Caco-2 (cell line): ENCODE measurements at regions not wholly inside any gene's neighbourhood (a gene's known extent, or its start where the extent isn't known, plus 50 kb on each side); places are given as distances from the start of the nearest gene placed in this dataset.

Experiments
- BruUV-seq: library from RNA; stranded (reverse); fragments of 400-500 nt; replicated peaks from 2 replicates; lab custom pipeline; 2021; lab: Mats Ljungman, UMichigan
- CTCF ChIA-PET: fragments of 300-600 bp; sonication (Branson Sonifier 250); formaldehyde crosslinking; loops from one replicate; lab custom pipeline; 2022; ENCODE audit warnings: antibody characterized with exemption; lab: Charles Lee
- POLR2A ChIA-PET: fragments of 300-600 bp; sonication (Branson Sonifier 250); formaldehyde crosslinking; loops from one replicate; lab custom pipeline; 2022; ENCODE audit warnings: antibody characterized with exemption; lab: Charles Lee
- DNase-seq, 2 experiments: peaks; one replicate each; pipeline versions ENCODE4 v3.0.0 to v3.0.0-alpha.2; 2020 to 2022
- H3K27me3 ChIP-seq: replicated peaks from 2 replicates; pipeline ENCODE4 v1.6.0; 2011; ENCODE audit warnings: low read length; ENCODE audit not compliant: control insufficient read depth, insufficient read depth
- H3K36me3 ChIP-seq: 2 replicates; pipeline ENCODE4 v1.5.1; 2011; ENCODE audit warnings: low read length; ENCODE audit not compliant: control insufficient read depth, insufficient read depth
- H3K4me1 ChIP-seq: fragments of 250-450 bp; sonication (Bioruptor Pico); 2 replicates; pipeline ENCODE4 v1.5.1; 2020; ENCODE audit warnings: mild to moderate bottlenecking
- H3K4me3 ChIP-seq: 2 replicates; pipeline ENCODE4 v1.5.1; 2011; ENCODE audit warnings: low read depth, mild to moderate bottlenecking, control low read depth, low read length
- H3K9me3 ChIP-seq: fragments of 250-450 bp; sonication (Bioruptor Pico); 2 replicates; pipeline ENCODE4 v1.5.1; 2020; ENCODE audit warnings: mild to moderate bottlenecking, moderate library complexity
- H3K27ac Mint-ChIP-seq: one replicate; pipeline ENCODE4 v1.8.0; 2022; ENCODE audit warnings: mixed read lengths; ENCODE audit not compliant: unreplicated experiment
- H3K27me3 Mint-ChIP-seq: one replicate; pipeline ENCODE4 v1.8.0; 2022; ENCODE audit warnings: mixed read lengths; ENCODE audit not compliant: insufficient read depth, unreplicated experiment
- H3K36me3 Mint-ChIP-seq: one replicate; pipeline ENCODE4 v1.8.0; 2022; ENCODE audit warnings: mild to moderate bottlenecking, mixed read lengths; ENCODE audit not compliant: insufficient read depth, unreplicated experiment
- H3K4me1 Mint-ChIP-seq: one replicate; pipeline ENCODE4 v1.8.0; 2022; ENCODE audit warnings: low read depth, mixed read lengths; ENCODE audit not compliant: unreplicated experiment
- H3K4me3 Mint-ChIP-seq: one replicate; pipeline ENCODE4 v1.8.0; 2022; ENCODE audit warnings: mild to moderate bottlenecking, moderate library complexity, mixed read lengths; ENCODE audit not compliant: unreplicated experiment
- H3K9me3 Mint-ChIP-seq: one replicate; pipeline ENCODE4 v1.8.0; 2022; ENCODE audit warnings: mixed read lengths; ENCODE audit not compliant: unreplicated experiment
- CTCF ChIP-seq, 2 experiments: fragments of 200-600 bp in 1 of 2; IDR thresholded peaks; 1 replicate in 1 of 2; 2 replicates in 1 of 2; pipeline versions ENCODE4 v1.5.1 to v1.8.0; 2011 to 2022; ENCODE audit warnings: antibody characterized with exemption in 1 of 2, control low read depth in 1 of 2, inconsistent platforms in 1 of 2, low read depth in 1 of 2, low read length in 1 of 2, mild to moderate bottlenecking in 1 of 2, moderate library complexity in 1 of 2; ENCODE audit not compliant: insufficient read depth in 1 of 2, severe bottlenecking in 1 of 2, unreplicated experiment in 1 of 2
- intact Hi-C: fragments of 100-400 bp; cut with micrococcal nuclease; formaldehyde crosslinking; loops from one replicate; pipeline ENCODE4 v1.10.0; 2022; ENCODE audit not compliant: unreplicated experiment

- Histone ChIP-seq H3K27me3 (no peaks in the 10 kb centered on the region), H3K4me3 (no peak overlapping the region), H3K9me3 (peaks cover 10% of the 10 kb centered on the region), H3K36me3 (no peaks in the 10 kb centered on the region), H3K4me1 (no peaks in the 10 kb centered on the region)
- DNase-seq: no peak
- H3K36me3 Mint-ChIP-seq: no peaks in the 10 kb centered on the region
- ChIA-PET CTCF (no interaction called here), POLR2A (no interaction called here)
- TF ChIP-seq CTCF (IDR thresholded peaks at IDR 0.05; ENCODE audit: insufficient read depth in 1 of 2, low read depth in 1 of 2, low read length in 1 of 2, severe bottlenecking in 1 of 2, unreplicated experiment in 1 of 2): no peak
- H3K4me1 Mint-ChIP-seq: no peaks in the 10 kb centered on the region
- intact Hi-C loops: no loop called here
- peaks cover 14% of the 10 kb centered on the region for H3K9me3 Mint-ChIP-seq
- no TSS peak for BruUV-seq
- H3K27me3 Mint-ChIP-seq: peaks cover 10% of the 10 kb centered on the region
- H3K27ac Mint-ChIP-seq: no peak overlapping the region
- no peak overlapping the region for H3K4me3 Mint-ChIP-seq
Measured at GRCh38 chr20:56793916-56794315, 164.8 kb downstream of the TFAP2C start.

- H3K36me3 ChIP-seq: no peaks in the 10 kb centered on the region
- intact Hi-C loops: no loop called here
- no peak for TF ChIP-seq CTCF (IDR thresholded peaks at IDR 0.05; ENCODE audit: insufficient read depth in 1 of 2, low read depth in 1 of 2, low read length in 1 of 2, severe bottlenecking in 1 of 2, unreplicated experiment in 1 of 2)
- POLR2A ChIA-PET: no interaction called here
- no peaks in the 10 kb centered on the region for H3K4me1 ChIP-seq
- H3K36me3 Mint-ChIP-seq: no peaks in the 10 kb centered on the region
- H3K4me3 Mint-ChIP-seq: no peak overlapping the region
- DNase-seq: no peak
- no peaks in the 10 kb centered on the region for H3K27me3 ChIP-seq
- no peak overlapping the region for H3K4me3 ChIP-seq
- no peaks in the 10 kb centered on the region for H3K4me1 Mint-ChIP-seq
- H3K27ac Mint-ChIP-seq: no peak overlapping the region
- H3K9me3 Mint-ChIP-seq: peaks cover 18% of the 10 kb centered on the region
- H3K27me3 Mint-ChIP-seq: peaks cover 10% of the 10 kb centered on the region
- H3K9me3 ChIP-seq: peaks cover 15% of the 10 kb centered on the region
- BruUV-seq: no TSS peak
- CTCF ChIA-PET: interaction anchor here (0.7 kb wide), 1 partner anchor 227 kb away, joined by 3 read pairs; no protein-coding TSS in a partner anchor
Measured at GRCh38 chr20:56795492-56795891, 166.4 kb downstream of the TFAP2C start.

- Mint-ChIP-seq H3K4me3 (no peak overlapping the region), H3K27ac (no peak overlapping the region), H3K9me3 (peaks cover 18% of the 10 kb centered on the region), H3K27me3 (peaks cover 10% of the 10 kb centered on the region), H3K36me3 (no peaks in the 10 kb centered on the region), H3K4me1 (no peaks in the 10 kb centered on the region)
- Histone ChIP-seq H3K36me3 (no peaks in the 10 kb centered on the region), H3K9me3 (peaks cover 15% of the 10 kb centered on the region), H3K4me1 (no peaks in the 10 kb centered on the region), H3K27me3 (no peaks in the 10 kb centered on the region), H3K4me3 (no peak overlapping the region)
- ChIA-PET POLR2A (no interaction called here), CTCF (interaction anchor here (0.7 kb wide), 1 partner anchor 228 kb away, joined by 3 read pairs; no protein-coding TSS in a partner anchor)
- DNase-seq: no peak
- no TSS peak for BruUV-seq
- no peak for TF ChIP-seq CTCF (IDR thresholded peaks at IDR 0.05; ENCODE audit: insufficient read depth in 1 of 2, low read depth in 1 of 2, low read length in 1 of 2, severe bottlenecking in 1 of 2, unreplicated experiment in 1 of 2)
- intact Hi-C loops: no loop called here
Measured at GRCh38 chr20:56796345-56796744, 167.2 kb downstream of the TFAP2C start.
